K562 (cell line): ENCODE measurements at regions not wholly inside any gene's neighbourhood (a gene's known extent, or its start where the extent isn't known, plus 50 kb on each side); places are given as distances from the start of the nearest gene placed in this dataset.

Source experiments
- ATAC-seq: fragments of 200-7000 bp; cut with Tn5 transposase; 3 replicates; pipeline ENCODE4 v1.9.1; 2020; ENCODE audit warnings: moderate library complexity
- BruUV-seq: library from RNA; stranded (reverse); fragments of 400-500 nt; replicated peaks from 2 replicates; lab custom pipeline; 2021; lab: Mats Ljungman, UMichigan
- CTCF ChIA-PET: fragments of 300-600 bp; formaldehyde crosslinking; extraction: SDS; loops from one replicate; lab custom pipeline; 2021; ENCODE audit warnings: low intra/inter-chr PET ratio; lab: Yijun Ruan, JAX
- POLR2A ChIA-PET: fragments of 300-600, 350-650 bp; sonication (Branson Sonifier 250); formaldehyde crosslinking; extraction: SDS; loops from one replicate; lab custom pipeline; 2021; ENCODE audit warnings: antibody characterized with exemption, inconsistent platforms; lab: Yijun Ruan, JAX
- DNase-seq, 4 experiments: peaks; one replicate each; pipeline versions ENCODE4 v3.0.0 to v3.0.0-alpha.2; 2011 to 2018; ENCODE audit warnings: low spot score in 3 of 4, mixed read lengths in 3 of 4; ENCODE audit errors: extremely low read depth in 1 of 4
- FAIRE-seq: peaks from 2 replicates; lab custom pipeline; 2011; peaks lifted over from hg19 to GRCh38; lab: Jason Lieb, UNC
- H2AFZ ChIP-seq: 2 replicates; pipeline ENCODE4 v1.6.0; 2011; ENCODE audit warnings: low read depth, low read length, control low read depth, inconsistent platforms
- H3K27ac ChIP-seq: fragments of 200-600 bp; 3 replicates; pipeline ENCODE4 v1.8.0; 2011; ENCODE audit warnings: low read depth, mild to moderate bottlenecking, control low read depth, inconsistent platforms, low read length, moderate library complexity, mixed read lengths; ENCODE audit errors: extremely low read depth
- H3K27me3 ChIP-seq, 2 experiments: fragments of 300-600 bp in 1 of 2; 2 replicates in 1 of 2; 3 replicates in 1 of 2; pipeline versions ENCODE4 v1.6.0 to v1.8.0; 2011; ENCODE audit warnings: inconsistent platforms in 2 of 2, low read length in 2 of 2, mild to moderate bottlenecking in 1 of 2, mixed read lengths in 1 of 2, moderate library complexity in 1 of 2; ENCODE audit not compliant: control insufficient read depth in 2 of 2, insufficient read depth in 2 of 2
- H3K36me3 ChIP-seq: fragments of 300-600 bp; 3 replicates; pipeline ENCODE4 v1.8.0; 2011; ENCODE audit warnings: mild to moderate bottlenecking, low read length, inconsistent platforms; ENCODE audit not compliant: control insufficient read depth, insufficient read depth
- H3K4me1 ChIP-seq, 2 experiments: fragments of 200-600 bp in 1 of 2; replicated peaks in 1 of 2; 2 replicates in 1 of 2; 3 replicates in 1 of 2; pipeline versions ENCODE4 v1.5.1 to v1.8.0; 2011; ENCODE audit warnings: inconsistent platforms in 2 of 2, low read length in 2 of 2, mild to moderate bottlenecking in 1 of 2, mixed read lengths in 1 of 2, moderate library complexity in 1 of 2; ENCODE audit not compliant: control insufficient read depth in 2 of 2, insufficient read depth in 2 of 2
- H3K4me2 ChIP-seq: 2 replicates; pipeline ENCODE4 v1.6.1; 2011; ENCODE audit warnings: low read length, control low read depth, inconsistent platforms, mixed read lengths; ENCODE audit not compliant: insufficient read depth
- H3K4me3 ChIP-seq: fragments of 200-600 bp; sonication (generic), shearing (Covaris generic); 2 replicates; pipeline ENCODE4 v1.5.1; 2016; ENCODE audit warnings: control low read depth, inconsistent platforms
- H3K79me2 ChIP-seq: fragments of 200-600 bp; 3 replicates; pipeline ENCODE4 v1.8.0; 2011; ENCODE audit warnings: low read length, inconsistent platforms; ENCODE audit not compliant: control insufficient read depth, insufficient read depth
- H3K9ac ChIP-seq, 2 experiments: 2 replicates each; pipeline versions ENCODE4 v1.6.0 to v1.6.1; 2011; ENCODE audit warnings: low read depth in 2 of 2, low read length in 2 of 2, control low read depth in 1 of 2, inconsistent platforms in 1 of 2, mild to moderate bottlenecking in 1 of 2, mixed read lengths in 1 of 2; ENCODE audit not compliant: insufficient read depth in 1 of 2
- H3K9me1 ChIP-seq: one replicate; pipeline ENCODE4 v1.6.0; 2011; ENCODE audit warnings: inconsistent platforms, mild to moderate bottlenecking, low read length, moderate library complexity; ENCODE audit not compliant: control insufficient read depth, insufficient read depth
- H3K9me3 ChIP-seq: replicated peaks from 2 replicates; pipeline ENCODE4 v1.5.1; 2011; ENCODE audit warnings: low read depth, low read length, inconsistent platforms; ENCODE audit not compliant: control insufficient read depth, insufficient read depth
- H4K20me1 ChIP-seq: replicated peaks from 2 replicates; pipeline ENCODE4 v1.6.1; 2011; ENCODE audit warnings: low read length, inconsistent platforms, mixed read lengths; ENCODE audit not compliant: control insufficient read depth, insufficient read depth
- BCOR ChIP-seq: fragments of 450-650 bp; IDR thresholded peaks from 2 replicates; pipeline ENCODE4 v1.6.1; 2016
- ELF2 ChIP-seq: fragments of 250-450 bp; sonication (Bioruptor Pico); IDR thresholded peaks from 2 replicates; pipeline ENCODE4 v1.5.0; 2021; ENCODE audit warnings: mild to moderate bottlenecking
- TOE1 ChIP-seq, 2 experiments: fragments of 450-650 bp in 1 of 2; sonication (generic) in 1 of 2; formaldehyde crosslinking in 1 of 2; IDR thresholded peaks; 2 replicates each; pipeline versions ENCODE4 v1.7.1 to v1.8.0; 2016 to 2022; ENCODE audit warnings: borderline replicate concordance in 2 of 2, mild to moderate bottlenecking in 2 of 2, antibody characterized with exemption in 1 of 2, inconsistent platforms in 1 of 2, low read depth in 1 of 2, missing genetic modification reagents in 1 of 2, moderate library complexity in 1 of 2
- XRCC5 ChIP-seq: fragments of 200-400 bp; formaldehyde crosslinking; IDR thresholded peaks from 2 replicates; pipeline ENCODE4 v1.6.1; 2017; ENCODE audit warnings: low read depth, mild to moderate bottlenecking, low read length
- ZBTB7A ChIP-seq: IDR thresholded peaks from 2 replicates; pipeline ENCODE4 v1.6.1; 2011; ENCODE audit warnings: low read depth, mild to moderate bottlenecking, low read length, moderate library complexity, borderline replicate concordance; ENCODE audit not compliant: control insufficient read depth
- ZNF140 ChIP-seq: fragments of 250-450 bp; sonication (Bioruptor Pico); IDR thresholded peaks from 2 replicates; pipeline ENCODE4 v1.8.0; 2021; ENCODE audit warnings: moderate library complexity, mild to moderate bottlenecking, inconsistent platforms
- WGBS: fragments of 100-300 bp; shearing (Covaris generic); methylation state at CpG from one replicate; pipeline ENCODE4 v1.1.6; 2016; ENCODE audit warnings: low coverage, mixed read lengths; ENCODE audit not compliant: insufficient coverage; ENCODE audit errors: missing lambda C conversion rate; 5-methylcytosine and 5-hydroxymethylcytosine counted together
- in situ Hi-C: fragments of 300-500 bp; cut with MboI; formaldehyde crosslinking; loops from 4 replicates; pipeline ENCODE4 v1.15.0; 2018; ENCODE audit warnings: inconsistent platforms, mixed read lengths
- intact Hi-C: fragments of 100-400 bp; cut with micrococcal nuclease; formaldehyde crosslinking; loops from 2 replicates; pipeline ENCODE4 v1.14.2; 2022
- TF ChIP-seq, protein P1 (sequence below): fragments of 450-650 bp; formaldehyde crosslinking; IDR thresholded peaks from 2 replicates; pipeline ENCODE4 v1.4.0; 2020; ENCODE audit warnings: mild to moderate bottlenecking, mixed read lengths

DNA sequence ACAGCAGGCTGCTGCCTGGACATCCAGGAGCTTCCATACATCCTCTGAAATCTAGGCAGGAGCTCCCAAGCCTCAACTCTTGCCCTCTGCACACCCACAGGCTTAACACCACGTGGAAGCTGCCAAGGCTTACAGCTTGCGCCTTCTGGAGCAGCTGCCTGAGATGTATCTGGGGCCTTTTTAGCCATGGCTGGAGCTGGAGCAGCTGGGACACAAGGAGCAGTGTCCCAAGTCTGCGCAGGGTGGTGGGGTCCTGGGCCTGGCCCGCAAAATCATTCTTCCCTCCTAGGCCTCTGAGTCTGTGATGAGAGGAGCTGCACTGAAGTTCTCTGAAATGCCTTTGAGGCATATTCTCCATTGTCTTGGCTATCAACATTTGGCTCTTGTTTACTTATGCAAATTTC is 255.0 kb downstream of the DLL1 start:
- ATAC-seq (no peak), FAIRE-seq (no peak), DNase-seq (no peak)
- no peak overlapping the region for H3K27ac ChIP-seq
- H3K36me3 ChIP-seq: no peaks in the 10 kb centered on the region
- TF ChIP-seq ZBTB7A (no peak), XRCC5 (no peak), ZNF140 (CRISPR knock-in tag) (no peak), ELF2 (CRISPR knock-in tag) (no peak), BCOR (no peak), TOE1 (IDR thresholded peaks at IDR 0.05; ENCODE audit: borderline replicate concordance) (no peak), TOE1 (CRISPR knock-in tag; IDR thresholded peaks at IDR 0.05; ENCODE audit: borderline replicate concordance, low read depth) (no peak)
- TF ChIP-seq, protein P1, sequence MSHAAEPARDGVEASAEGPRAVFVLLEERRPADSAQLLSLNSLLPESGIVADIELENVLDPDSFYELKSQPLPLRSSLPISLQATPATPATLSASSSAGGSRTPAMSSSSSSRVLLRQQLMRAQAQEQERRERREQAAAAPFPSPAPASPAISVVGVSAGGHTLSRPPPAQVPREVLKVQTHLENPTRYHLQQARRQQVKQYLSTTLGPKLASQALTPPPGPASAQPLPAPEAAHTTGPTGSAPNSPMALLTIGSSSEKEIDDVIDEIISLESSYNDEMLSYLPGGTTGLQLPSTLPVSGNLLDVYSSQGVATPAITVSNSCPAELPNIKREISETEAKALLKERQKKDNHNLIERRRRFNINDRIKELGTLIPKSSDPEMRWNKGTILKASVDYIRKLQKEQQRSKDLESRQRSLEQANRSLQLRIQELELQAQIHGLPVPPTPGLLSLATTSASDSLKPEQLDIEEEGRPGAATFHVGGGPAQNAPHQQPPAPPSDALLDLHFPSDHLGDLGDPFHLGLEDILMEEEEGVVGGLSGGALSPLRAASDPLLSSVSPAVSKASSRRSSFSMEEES: no peak
- H3K9me1 ChIP-seq: no peaks in the 10 kb centered on the region
- no peak overlapping the region for H2AFZ ChIP-seq
- ChIA-PET CTCF (no interaction called here), POLR2A (no interaction called here)
- in situ Hi-C loops: no loop called here
- no peak overlapping the region for H3K4me2 ChIP-seq
- H4K20me1 ChIP-seq: peaks cover 9% of the 10 kb centered on the region; the same call in 1 of the 2 replicates
- no peaks in the 10 kb centered on the region for H3K9me3 ChIP-seq
- H3K79me2 ChIP-seq: no peaks in the 10 kb centered on the region
- no peak overlapping the region for H3K9ac ChIP-seq
- H3K4me1 ChIP-seq: no peaks in the 10 kb centered on the region
- peaks cover 0 to 38% of the 10 kb centered on the region in 2 experiments; a peak in 3 of 5 replicates for H3K27me3 ChIP-seq
- WGBS: 0% methylated on average over 4 of the region's 4 CpGs
- no TSS peak for BruUV-seq
- H3K4me3 ChIP-seq: no peak overlapping the region
- intact Hi-C loops: no loop called here
